GM12874 (cell line): ENCODE measurements at regions not wholly inside any gene's neighbourhood (a gene's known extent, or its start where the extent isn't known, plus 50 kb on each side); places are given as distances from the start of the nearest gene placed in this dataset.

ENCODE experiments used
- CTCF ChIP-seq: IDR thresholded peaks from 2 replicates; pipeline ENCODE4 v1.5.1; 2011; ENCODE audit warnings: low read depth, mild to moderate bottlenecking, control low read depth, low read length, moderate library complexity; ENCODE audit not compliant: insufficient read depth

GRCh38 chr20:56195946-56196345 is 52.6 kb upstream of the MC3R start:
- no peak for TF ChIP-seq CTCF
